EH (cell line): ENCODE measurements at regions not wholly inside any gene's neighbourhood (a gene's known extent, or its start where the extent isn't known, plus 50 kb on each side); places are given as distances from the start of the nearest gene placed in this dataset.
"Not testable (repeated sequence)": the region's sequence is repeated elsewhere in the genome, so short reads cannot be mapped to it uniquely, and the experiment has no call there.

Experiments
- DNase-seq: peaks from one replicate; pipeline ENCODE4 v3.0.0-alpha.2; 2015; ENCODE audit warnings: low read depth

DNA sequence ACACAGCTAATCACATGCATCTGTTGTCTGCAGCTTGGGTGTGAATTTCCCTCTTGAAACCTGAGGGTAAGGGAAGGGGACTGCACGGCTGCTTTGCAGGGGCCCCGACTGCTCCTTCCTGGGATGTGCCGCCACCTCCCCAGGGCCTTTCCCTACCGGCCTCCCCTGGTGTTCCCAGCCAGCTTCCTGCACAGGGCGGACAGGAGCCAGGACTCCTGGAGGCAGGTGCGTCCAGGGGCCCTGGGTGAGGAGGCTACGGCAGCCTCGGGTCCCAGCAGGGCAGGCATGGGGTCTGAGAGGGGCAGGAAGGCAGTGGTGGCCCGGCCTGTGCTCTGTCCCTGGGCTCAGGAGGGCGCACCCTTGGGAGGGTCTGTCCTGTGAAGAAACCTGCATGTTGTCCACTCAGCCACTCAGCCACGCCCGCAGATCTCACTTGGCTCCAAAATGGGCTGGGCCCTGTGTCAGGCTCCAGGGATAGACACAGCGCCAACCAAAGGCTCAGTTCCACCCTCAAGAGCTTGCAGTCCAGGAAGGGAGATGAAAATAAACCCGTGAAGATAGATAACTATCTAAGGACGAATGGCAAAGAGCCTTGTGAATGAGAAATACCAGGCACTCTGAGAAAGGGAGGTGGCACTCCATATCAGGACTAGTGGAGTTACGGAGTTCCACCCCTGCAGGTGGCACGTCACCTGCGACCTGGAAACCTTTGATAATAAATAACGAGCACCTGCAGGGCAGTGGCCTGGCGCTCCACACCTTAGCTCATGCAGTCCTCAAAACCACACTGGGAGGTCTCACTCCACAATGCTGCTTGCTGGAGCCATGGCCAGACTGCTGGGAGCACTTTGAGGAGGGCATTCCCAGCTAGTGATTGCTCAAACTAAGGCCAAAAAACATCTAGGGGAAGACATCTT is 427.4 kb downstream of the AACS start:
- no peak for DNase-seq

DNA sequence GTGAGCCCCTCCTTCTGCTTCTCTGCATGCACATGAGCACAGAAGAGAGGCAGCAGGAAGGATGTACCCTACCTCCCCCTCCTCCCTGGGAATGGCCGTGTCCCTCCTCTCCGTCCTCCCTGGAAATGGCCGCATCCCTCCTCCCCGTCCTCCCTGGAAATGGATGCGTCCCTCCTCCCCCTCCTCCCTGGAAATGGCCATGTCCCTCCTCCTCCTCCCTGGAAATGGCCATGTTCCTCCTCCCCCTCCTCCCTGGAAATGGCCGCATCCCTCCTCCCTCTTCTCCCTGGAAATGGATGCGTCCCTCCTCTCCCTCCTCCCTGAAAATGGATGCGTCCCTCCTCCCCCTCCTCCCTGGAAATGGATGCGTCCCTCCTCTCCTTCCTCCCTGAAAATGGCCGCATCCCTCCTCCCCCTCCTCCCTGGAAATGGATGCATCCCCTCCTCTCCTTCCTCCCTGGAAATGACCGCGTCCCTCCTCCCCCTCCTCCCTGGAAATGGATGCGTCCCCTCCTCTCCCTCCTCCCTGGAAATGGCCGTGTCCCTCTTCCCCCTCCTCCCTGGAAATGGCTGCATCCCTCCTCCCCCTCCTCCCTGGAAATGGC is 428.6 kb downstream of the AACS start:
- no peak for DNase-seq

DNA sequence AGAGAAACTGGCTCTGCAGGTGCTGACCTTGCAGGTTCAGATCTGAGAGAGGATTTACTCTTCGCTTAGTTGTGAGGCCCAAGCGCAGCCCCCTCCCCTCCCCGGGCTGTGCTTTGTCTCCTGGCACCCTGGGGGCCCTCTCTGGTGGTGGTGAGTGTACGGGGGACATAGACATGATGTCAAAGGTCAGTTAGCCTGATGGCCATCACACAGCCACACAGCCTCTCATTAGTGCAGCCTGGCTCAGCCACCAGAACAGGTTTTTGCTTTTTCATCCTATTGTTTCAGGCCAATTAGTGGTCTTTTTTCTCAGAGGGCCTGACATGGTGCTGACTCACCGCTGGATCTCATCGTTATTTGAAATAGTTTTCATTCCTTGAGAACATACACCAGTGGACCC is 437.9 kb downstream of the AACS start:
- no peak for DNase-seq

GRCh38 chr12:125509195-125509594 is 444.0 kb downstream of the AACS start:
- DNase-seq, result no peak

GRCh38 chr12:125512541-125513298 is 447.5 kb downstream of the AACS start:
- DNase-seq, result no peak

- DNase-seq, result no peak
Observed at GRCh38 chr12:125515887-125516286, 450.7 kb downstream of the AACS start.

DNA sequence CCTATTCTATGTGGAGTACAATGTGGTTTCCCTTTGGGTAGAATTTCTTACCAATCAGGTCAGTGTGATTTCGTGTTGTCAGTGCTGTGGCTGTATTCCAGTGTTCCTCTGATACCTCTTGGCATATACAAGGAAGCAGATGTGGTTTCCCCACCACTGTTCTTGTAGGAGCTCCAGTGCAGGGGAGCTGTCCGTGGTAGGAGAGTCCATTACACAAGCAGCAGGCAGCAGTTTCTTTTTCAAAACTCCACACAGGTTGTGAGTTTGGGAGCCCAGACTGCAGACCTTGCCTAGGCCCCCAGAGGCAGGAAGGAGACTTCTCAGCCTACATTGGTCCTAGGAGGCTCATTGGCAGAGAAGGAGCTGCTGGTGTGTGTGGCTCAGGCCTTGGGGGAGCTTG is 452.8 kb downstream of the AACS start:
- no peak for DNase-seq

- DNase-seq, result no peak
Observed at GRCh38 chr12:125519026-125519651, 453.9 kb downstream of the AACS start.

- DNase-seq, result no peak
Observed at GRCh38 chr12:125525879-125526278, 460.6 kb downstream of the AACS start.

- DNase-seq, result no peak
Observed at GRCh38 chr12:125528281-125528680, 463.0 kb downstream of the AACS start.

GRCh38 chr12:125530201-125530600 is 465.0 kb downstream of the AACS start:
- DNase-seq, result no peak

DNA sequence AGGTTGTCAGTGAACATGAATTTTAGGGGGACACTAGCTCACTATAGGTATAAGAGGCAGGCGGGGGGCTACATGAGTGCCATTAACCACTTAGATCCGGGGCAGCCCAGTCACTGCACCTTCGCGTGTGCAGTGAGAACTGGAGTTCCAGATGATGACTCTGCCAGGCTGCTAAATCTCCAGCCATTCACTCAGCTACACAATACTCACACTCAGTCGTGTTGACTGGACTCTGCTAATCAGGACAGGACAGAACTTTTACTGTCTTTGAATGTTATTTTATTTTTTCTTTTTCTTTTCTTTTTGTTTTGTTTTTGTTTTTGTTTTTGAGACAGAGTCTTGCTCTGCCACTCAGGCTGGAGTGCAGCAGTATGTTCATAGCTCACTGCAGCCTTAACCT is 465.6 kb downstream of the AACS start:
- DNase-seq, result no peak

DNA sequence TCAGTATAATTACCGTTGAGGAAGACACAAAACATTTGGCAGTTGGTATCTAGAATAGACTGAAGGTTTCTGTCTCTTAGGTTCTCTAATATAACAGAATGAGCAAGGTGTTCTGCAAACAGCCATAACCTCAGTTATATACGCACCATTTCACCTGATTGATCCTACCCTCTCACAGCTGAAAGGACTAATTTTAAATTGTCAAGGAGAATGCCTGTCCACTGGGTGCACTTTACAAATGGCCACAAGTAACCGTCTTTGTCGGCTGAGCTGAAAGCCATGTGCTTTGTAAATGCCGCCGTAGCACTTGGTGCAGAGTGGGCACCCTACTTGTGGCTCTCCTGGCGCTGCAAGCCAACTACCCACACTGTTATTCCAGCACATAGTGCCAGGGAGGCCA is 466.3 kb downstream of the AACS start:
- no peak for DNase-seq

GRCh38 chr12:125533434-125534029 is 468.3 kb downstream of the AACS start:
- DNase-seq, result no peak

DNA sequence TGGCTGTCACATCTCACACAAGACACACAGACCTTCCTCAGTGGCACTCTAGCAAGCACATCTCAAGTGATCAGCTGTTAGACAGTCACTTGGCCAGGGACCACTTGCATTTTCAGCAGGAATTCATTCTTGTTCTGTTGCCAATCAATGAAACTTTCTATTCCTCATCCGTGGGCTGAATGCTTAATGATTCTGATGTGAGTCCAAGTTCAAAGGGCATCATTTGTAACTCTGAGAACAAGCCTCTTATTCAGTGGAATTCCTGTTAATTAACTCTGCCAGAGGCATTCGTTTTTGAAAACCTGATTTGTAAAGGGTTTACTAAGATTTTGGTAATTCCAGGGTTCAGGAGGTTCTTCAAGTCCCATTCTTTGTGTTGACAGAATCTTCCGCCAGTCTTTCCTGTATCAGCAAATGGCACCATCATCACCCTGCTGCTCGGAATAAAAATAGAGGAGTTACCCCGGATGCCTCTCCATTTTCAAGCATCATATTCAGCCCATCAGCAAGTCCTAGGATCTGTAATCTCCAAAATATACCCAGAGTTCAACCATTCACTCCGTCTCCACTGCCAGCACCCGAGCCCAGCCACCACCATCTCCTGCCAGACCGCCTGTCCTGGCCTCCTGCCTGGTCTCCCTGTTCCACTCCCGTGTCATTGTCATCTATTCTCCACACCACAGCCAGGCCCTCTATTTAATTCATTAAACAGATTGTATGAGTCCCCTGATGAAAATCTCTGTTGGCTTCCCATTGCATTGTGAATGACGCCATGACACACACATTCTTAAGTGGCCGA is 473.4 kb downstream of the AACS start:
- DNase-seq, result no peak

GRCh38 chr12:125540580-125541204 is 475.5 kb downstream of the AACS start:
- DNase-seq, result no peak

GRCh38 chr12:125544960-125545359 is 479.7 kb downstream of the AACS start:
- no peak for DNase-seq

- no peak for DNase-seq
Observed at GRCh38 chr12:125549171-125549570, 483.9 kb downstream of the AACS start.

DNA sequence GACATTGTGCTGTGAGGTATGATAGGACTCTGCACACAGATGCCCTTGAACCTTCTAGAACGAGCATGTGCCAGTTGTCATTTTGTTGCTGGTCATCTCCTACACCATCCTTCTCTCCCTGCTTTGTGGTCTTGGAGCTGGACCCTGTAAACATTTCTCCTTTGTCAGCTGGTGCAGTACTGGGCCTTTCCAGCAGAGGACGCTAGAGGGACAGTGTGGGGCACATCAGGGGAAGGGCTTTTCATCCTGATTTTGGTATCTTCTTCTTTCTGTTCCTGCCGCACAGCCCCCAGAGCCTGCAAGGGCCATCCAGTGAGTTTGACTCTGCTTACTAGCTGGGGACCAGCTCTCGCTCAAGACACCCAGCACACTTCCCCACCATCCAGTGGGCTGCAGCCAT is 484.6 kb downstream of the AACS start:
- DNase-seq, result no peak

GRCh38 chr12:125552295-125552694 is 487.1 kb downstream of the AACS start:
- no peak for DNase-seq

DNA sequence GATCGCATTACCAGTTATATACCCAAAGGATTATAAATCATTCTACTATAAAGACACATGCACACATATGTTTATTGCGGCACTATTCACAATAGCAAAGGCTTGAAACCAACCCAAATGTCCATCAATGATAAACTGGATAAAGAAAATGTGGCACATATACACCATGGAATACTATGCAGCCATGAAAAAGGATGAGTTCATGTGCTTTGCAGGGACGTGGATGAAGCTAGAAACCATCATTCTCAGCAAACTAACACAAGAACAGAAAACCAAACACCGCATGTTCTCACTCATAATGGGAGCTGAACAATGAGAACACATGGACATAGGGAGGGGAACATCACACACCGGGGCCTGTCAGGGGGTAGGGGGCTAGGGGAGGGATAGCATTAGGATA is 495.8 kb downstream of the AACS start:
- DNase-seq, result not testable (repeated sequence)
